AML-193 (cell line): ENCODE measurements at regions not wholly inside any gene's neighbourhood (a gene's known extent, or its start where the extent isn't known, plus 50 kb on each side); places are given as distances from the start of the nearest gene placed in this dataset.

ENCODE experiments used
- DNase-seq, 2 experiments: peaks; one replicate each; lab custom pipeline; 2025; lab: John Stamatoyannopoulos, UW

- DNase-seq = no peak
Observed at GRCh38 chr6:23307516-23307915, 738.1 kb downstream of the HDGFL1 start.

DNA sequence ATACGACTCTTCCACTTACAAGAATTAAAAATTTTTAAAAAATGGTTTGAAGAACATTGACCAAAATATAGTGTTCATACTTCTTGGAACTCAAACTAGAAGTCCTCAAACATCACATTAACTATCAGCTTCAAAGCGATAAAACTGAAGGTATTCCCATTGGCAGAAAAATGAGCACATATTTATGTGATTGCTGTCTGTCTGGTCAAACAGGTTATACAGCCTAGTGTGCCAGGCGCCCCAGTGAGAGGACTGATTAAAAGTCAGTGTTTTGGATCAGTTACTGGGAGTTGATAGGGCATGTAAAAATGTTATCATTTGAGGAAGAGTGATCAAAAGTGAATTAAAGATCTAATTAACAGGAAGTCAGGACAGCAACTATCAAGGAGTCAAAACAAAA is 738.8 kb downstream of the HDGFL1 start:
- DNase-seq = no peak

- no peak for DNase-seq
Observed at GRCh38 chr6:23311211-23311610, 741.8 kb downstream of the HDGFL1 start.

- no peak for DNase-seq
Observed at GRCh38 chr6:23316131-23316530, 746.8 kb downstream of the HDGFL1 start.

DNA sequence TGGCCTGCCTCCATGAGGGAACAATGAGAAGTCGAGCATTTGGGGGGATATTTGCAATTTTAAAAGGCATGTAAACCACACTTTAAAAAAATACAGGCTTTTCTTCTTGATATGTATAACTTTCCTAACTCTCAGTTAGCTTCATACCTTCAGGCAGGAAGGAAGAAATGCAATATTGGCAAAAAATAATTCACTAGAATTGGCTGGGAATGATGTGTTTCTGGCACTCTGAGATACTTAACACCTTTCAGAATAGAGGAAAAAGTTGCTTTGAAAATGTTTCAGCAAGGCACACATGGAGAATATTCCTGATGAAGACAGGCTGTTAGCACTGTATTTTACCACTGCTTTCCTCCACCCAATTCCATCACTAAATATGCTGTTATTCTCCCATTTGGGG is 747.6 kb downstream of the HDGFL1 start:
- DNase-seq = no peak

GRCh38 chr6:23319582-23319981 is 750.2 kb downstream of the HDGFL1 start:
- DNase-seq = no peak

DNA sequence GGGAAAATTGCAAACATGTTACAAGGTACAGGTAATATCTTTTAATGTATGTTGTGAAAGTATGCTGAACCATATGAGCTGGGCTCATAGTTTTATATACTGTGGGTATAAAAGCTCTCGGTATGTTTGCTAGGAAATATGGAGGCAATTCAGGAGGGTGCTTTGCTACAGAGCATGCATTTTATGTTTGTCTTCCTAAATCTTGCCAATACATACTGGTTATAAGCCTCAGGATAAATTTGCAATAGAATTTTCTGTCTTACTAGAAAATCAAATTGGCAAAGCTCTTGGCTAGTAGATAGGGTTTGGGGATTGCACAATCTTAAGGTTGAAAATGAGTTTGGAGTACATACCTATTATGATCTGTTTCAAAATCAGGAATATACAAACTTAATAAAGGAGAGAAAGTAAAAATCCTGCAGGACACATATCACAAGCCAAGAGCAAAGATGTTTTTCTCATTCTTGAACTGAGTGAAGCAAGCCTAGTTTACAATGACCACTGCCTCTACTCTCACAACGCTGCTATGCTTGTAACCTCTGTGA is 751.2 kb downstream of the HDGFL1 start:
- no peak for DNase-seq

- DNase-seq = no peak
Observed at GRCh38 chr6:23323897-23324296, 754.5 kb downstream of the HDGFL1 start.

DNA sequence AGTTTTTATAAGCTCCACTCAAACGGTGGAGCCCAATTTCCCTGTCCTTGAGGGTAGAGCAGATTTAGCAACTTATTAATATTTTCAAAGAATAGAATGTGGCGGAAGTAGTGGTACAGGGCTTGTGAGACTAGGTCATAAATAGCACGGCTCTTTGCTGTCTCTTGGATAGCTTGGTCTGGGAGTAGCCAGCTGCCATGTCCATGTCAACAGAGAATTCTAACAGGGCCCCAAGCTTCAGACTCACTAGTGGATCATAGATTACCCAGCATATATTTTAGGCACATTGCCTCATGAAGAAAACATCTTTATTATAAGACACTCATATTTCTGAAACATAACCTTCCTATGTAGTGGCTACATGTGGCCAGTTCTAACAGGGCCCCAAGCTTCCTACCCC is 755.7 kb downstream of the HDGFL1 start:
- no peak for DNase-seq

- DNase-seq = no peak
Observed at GRCh38 chr6:23327621-23328020, 758.3 kb downstream of the HDGFL1 start.

DNA sequence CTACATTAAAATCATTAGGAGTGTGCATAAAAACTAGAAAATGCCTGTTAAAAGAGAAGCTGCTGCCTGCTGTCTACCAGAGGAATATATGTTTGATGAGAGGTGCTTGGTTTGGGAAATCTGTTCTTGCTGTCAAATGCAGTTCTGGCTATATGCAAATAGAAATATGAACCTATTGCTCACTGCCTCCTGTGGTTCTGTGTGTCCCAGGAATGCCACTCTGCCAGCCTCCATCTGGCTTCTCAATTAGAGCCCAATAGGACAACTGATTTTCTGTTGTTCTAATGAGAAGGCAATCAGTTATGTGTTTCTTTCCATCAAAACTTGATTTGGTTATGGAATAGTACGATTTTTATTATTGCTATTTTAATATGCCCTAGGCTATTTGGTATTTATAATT is 759.7 kb downstream of the HDGFL1 start:
- DNase-seq = no peak

DNA sequence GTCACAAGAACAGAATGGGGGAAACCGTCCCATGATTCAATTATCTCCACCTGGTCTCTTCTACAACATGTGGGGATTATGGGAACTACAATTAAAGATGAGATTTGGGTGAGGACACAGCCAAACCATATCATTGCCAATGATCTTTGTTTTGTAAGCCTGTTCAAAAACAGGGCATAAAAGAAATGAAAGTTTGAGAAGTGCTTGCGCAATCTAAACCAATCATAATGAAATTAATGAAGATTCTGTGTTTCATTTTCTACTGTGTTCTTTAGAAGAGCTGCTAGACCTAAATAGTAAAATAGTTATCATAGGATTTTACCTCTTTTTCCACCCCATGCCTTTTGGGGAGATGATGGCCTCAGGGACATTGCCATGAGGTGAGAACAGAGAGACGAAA is 761.3 kb downstream of the HDGFL1 start:
- DNase-seq = no peak

GRCh38 chr6:23334360-23334759 is 765.0 kb downstream of the HDGFL1 start:
- no peak for DNase-seq

DNA sequence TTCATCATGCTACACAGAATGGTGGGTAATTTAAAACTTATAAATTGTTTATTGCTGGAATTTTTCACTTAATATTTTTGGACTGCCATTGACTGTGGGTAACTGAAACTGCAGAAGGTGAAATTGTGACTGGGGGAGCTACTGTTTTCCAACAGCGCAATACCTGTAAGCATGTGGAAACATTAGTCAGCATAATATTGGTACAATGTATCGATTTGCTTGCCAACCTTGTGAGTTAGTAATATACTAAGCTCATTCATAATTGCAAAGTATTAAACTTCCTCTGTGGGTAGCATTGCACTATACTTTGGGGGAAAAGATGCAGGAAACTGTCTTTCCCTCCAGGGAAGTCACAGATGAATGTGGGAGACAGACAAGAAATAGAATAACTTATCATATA is 766.5 kb downstream of the HDGFL1 start:
- DNase-seq = no peak

- no peak for DNase-seq
Observed at GRCh38 chr6:23339268-23339667, 769.9 kb downstream of the HDGFL1 start.

DNA sequence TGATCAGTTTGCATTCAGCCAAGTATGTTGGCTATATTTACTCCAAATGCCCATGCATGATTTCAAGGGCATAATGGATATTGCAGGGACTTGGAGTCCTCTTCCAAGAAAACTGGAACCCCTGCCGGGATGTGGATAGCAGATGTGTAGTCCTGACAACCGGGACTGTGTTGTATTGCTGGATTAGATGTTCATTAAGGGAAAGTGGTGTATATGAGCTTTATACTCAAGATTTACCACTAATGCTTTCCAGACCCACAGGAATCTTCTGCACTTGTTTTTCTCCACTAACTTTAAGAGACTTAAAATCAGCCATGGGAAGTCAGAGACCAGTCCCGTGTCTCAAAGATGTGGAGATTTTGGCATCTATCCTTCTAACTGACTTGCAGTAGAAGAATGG is 770.9 kb downstream of the HDGFL1 start:
- no peak for DNase-seq

DNA sequence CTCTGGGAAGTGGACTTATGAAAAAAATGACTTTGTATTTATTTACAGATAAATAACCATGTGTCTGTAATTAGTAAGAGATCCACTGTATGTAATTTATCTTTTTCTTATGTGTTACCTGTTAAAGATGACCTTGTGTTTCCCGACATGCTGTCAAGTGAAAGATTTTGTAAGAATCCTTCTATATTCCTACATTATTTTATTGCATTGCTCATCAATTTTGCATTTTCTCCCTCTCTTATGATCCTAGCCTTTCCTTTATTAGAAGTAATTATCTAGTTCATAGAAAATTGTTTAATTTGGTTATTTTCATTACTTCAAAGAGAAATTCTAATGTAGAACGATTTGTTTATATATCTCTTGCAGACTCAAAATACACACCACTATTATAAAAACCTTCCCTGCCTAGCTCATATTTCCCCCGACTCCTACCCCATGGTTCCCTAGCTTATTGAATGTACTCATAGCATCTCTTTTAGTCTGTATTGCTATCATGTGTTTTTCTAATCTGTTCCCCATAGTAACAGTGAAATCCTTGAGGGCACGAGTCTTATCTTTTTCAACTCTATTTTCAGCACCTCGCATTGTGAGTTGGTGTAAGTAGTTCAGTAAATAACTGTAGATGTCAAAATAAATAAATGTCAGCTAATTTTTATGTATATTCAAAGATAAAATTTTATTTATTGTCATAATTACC is 774.4 kb downstream of the HDGFL1 start:
- no peak for DNase-seq

DNA sequence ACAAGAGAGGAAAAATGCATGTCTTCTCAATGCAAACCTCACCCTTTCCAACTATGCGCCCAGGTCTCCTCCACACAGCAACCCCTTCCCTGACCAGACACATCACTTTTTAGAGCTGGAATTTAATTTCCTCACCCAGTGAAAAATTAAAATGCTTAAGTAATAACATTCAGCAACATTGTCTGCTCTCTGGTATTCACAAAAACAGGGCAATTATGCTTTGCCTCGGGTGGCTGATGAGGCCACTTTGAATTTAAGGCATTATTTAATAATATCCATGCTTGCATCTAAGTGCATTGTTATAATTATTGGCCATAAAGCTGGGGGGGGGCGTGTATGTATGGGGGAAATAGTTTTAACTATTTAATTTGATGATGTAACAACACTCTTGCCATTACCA is 777.8 kb upstream of the NRSN1 start:
- no peak for DNase-seq

GRCh38 chr6:23349521-23350147 is 776.4 kb upstream of the NRSN1 start:
- DNase-seq = no peak

GRCh38 chr6:23350752-23351453 is 775.1 kb upstream of the NRSN1 start:
- no peak for DNase-seq

DNA sequence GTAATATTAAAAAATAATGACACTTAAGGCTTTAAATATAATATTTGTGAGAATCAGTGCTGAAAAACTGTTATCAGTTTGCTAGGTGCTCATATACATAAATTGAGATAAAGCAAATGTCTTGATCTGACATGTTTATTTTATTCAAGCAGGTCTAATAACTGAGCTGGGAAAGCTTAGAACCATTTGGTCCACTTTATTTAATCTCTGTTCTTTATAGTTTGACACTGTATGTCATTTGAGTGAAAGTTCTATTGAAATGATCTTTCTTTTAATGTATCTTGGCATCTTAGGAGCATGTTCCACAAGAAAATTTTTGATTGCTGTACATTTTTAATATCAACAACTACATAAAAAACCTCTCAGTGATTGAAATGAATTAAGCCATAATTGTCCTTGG is 772.0 kb upstream of the NRSN1 start:
- DNase-seq = no peak

DNA sequence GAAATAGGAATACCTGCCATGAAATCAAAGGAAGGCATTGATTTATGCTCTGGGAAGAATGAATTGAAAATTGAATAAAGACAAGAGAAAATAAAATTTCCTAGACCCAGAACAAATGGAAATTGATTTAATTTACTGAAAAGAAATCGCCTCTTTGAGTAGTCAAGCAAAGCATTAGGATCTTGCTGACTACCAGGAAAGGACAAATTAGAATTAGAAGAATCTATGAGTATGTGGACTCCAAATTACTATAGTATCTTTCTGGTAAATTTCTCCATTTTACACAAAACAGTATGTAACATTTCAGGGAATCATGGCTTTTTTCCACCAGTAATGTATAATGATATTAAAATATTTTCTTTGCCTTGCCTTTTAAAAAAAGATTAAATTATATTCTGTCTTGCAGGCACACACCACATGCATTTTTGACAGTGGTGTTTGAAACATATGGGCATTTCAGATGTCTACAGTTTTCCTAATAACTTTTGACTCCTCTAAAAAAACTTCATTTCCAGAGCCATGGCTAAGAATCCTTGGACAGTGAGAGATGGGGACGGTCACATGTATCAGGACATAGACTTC is 768.7 kb upstream of the NRSN1 start:
- DNase-seq = no peak

DNA sequence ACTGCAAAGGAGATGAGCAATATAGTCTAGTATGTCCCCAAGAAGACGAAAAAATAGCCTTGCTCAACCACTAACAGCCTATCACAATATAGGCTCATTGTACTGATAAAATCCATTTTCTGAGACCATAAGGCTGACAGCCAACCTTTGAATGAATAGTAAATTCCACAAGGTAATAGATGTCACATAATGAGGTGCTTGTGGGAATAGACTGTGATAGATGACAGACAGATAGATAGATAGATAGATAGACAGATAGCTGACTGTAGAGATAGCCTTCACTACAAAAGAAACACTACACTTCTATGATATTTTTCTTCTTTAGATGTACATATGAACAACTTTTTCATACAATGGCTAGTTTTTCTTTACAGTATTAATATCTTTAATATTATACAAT is 760.3 kb upstream of the NRSN1 start:
- DNase-seq = no peak
